ENCODE measurements at regions not wholly inside any gene's neighbourhood (a gene's known extent, or its start where the extent isn't known, plus 50 kb on each side); places are given as distances from the start of the nearest gene placed in this dataset.

DNA sequence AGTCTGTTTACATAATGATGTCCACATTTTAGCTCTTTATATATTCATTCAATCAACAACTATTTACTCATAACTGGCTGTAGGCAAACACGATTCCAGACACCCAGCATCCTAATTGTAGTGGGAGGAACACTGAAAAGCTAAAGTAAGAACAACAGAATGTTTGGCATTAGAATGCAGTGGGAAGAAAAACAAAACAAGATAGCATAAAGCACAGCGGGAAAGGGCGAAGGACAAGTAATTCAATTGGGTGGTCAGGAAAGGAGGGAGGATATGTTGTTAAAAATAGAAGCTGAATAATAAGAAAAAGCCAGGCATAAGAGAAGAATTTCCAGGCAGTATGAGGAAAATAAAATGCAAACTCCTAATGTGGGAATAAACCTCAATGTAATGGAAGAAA lies 189.5 kb upstream of the FAT4 start:
- peak; percentile 7 for DNase-seq (ENCODE audit: low read depth)
- H3K4me3 ChIP-seq (ENCODE audit: control insufficient read depth, low read depth, low read length), result no peak overlapping the region
- TF ChIP-seq, protein P1, sequence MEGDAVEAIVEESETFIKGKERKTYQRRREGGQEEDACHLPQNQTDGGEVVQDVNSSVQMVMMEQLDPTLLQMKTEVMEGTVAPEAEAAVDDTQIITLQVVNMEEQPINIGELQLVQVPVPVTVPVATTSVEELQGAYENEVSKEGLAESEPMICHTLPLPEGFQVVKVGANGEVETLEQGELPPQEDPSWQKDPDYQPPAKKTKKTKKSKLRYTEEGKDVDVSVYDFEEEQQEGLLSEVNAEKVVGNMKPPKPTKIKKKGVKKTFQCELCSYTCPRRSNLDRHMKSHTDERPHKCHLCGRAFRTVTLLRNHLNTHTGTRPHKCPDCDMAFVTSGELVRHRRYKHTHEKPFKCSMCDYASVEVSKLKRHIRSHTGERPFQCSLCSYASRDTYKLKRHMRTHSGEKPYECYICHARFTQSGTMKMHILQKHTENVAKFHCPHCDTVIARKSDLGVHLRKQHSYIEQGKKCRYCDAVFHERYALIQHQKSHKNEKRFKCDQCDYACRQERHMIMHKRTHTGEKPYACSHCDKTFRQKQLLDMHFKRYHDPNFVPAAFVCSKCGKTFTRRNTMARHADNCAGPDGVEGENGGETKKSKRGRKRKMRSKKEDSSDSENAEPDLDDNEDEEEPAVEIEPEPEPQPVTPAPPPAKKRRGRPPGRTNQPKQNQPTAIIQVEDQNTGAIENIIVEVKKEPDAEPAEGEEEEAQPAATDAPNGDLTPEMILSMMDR (conservative IDR thresholded peaks at IDR 0.05; ENCODE audit: control insufficient read depth, insufficient read depth, low read depth, low read length), result no peak

DNA sequence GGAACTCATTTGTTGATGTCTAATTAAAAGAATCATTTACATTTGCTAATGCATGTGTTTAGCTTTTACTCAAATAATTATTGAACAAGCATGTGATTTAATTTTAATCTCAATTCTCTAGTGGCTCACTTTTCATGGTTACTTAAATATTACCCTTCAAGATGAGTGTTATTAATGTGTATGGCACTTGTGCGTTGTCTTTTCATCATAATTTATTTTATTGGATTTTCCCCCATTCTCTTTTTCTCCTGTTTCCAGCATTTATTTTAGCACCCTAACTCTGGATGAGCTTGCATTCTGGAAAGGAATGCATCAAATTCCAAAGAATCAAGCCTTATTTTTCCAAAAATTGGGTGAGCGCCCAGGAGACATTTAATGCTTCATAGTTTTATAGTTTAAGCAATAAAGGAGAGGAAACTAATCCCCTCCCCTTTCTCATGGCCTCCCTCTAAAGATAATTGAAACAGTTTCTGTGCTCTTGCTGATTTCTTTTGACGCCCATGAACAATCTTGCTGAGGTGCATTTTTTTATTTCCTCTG lies 191.1 kb upstream of the FAT4 start:
- TF ChIP-seq, protein P1 (conservative IDR thresholded peaks at IDR 0.05; ENCODE audit: control insufficient read depth, insufficient read depth, low read depth, low read length), result no peak
- peak; percentile 7 for DNase-seq (ENCODE audit: low read depth)
- no peak overlapping the region for H3K4me3 ChIP-seq (ENCODE audit: control insufficient read depth, low read depth, low read length)

DNA sequence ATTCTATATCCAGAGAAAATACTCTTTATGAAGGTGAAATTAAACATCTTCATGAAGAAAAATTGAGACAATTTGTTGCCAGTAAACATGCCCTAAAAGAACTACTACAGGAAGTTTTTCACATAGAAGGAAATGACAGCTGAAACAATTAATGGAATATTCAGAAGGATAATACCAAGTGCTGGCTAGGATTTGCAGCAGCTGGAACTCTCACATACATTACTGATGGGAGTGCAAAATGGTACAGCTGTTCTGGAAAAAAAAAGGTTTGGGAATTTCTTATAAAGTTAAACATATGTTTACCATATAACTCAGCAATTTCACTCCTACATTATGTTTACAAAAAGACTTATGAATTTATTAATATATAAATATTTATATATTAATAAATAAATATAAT lies 193.2 kb upstream of the FAT4 start:
- DNase-seq (ENCODE audit: low read depth), result no peak
- no peak overlapping the region for H3K4me3 ChIP-seq (ENCODE audit: control insufficient read depth, low read depth, low read length)
- TF ChIP-seq, protein P1 (conservative IDR thresholded peaks at IDR 0.05; ENCODE audit: control insufficient read depth, insufficient read depth, low read depth, low read length), result no peak

DNA sequence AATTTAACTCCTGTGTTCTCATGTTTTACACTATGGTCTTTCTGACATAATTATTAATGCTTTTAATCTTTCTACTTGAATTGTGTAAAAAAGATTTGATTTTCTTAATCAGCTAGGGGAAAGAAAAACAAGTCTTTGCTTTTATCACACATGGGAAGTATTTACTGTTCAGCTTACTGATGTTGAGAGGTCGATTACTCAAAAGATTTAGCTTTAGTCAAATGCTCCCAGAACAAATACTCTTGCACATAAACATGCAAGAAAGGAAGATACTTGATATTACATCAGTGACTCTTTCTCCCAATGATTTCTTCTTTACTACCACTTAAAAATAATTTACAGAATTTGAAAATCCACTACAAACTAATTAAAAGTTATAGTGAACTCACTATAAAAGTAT lies 198.3 kb upstream of the FAT4 start:
- TF ChIP-seq, protein P1 (conservative IDR thresholded peaks at IDR 0.05; ENCODE audit: control insufficient read depth, insufficient read depth, low read depth, low read length), result no peak
- DNase-seq (ENCODE audit: low read depth), result peak; percentile 18
- no peak overlapping the region for H3K4me3 ChIP-seq (ENCODE audit: control insufficient read depth, low read depth, low read length)

DNA sequence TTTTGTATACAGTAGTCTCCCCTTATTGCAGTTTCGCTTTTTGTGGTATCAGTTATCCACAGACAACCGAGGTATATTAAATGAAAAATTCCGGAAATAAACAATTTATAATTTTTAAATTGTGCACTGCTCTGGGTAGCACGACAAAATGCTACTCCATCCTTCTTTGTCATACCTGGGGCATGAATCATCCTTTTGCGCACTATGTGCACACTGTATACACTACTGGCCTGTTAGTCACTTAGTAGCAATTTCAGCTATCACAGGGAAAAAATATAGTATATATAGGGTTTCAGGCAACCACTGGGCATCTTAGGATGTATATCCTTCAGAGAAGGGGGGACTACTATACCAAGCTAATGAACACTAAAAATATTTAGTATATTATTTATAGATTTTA lies 198.8 kb upstream of the FAT4 start:
- no peak overlapping the region for H3K4me3 ChIP-seq (ENCODE audit: control insufficient read depth, low read depth, low read length)
- TF ChIP-seq, protein P1 (conservative IDR thresholded peaks at IDR 0.05; ENCODE audit: control insufficient read depth, insufficient read depth, low read depth, low read length), result no peak
- peak; percentile 70 for DNase-seq (ENCODE audit: low read depth)

DNA sequence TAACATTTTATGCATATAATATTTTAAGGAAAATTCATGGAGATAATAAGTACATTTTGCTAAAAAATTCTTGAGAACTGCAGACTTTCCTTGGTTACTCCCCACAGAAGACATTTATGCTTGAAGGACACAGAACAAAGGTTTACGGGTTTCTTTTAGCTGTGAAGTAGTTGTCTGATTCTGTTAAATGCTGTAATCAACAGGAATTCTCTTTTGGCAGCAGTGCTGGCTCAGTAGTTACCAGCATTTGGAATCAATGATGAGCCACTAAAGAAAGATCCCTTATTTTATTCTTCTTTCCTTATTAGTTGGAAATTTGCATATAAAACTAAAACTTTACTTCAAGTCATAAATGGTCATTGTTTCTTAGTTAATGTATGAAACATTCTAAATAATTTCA lies 199.3 kb upstream of the FAT4 start:
- TF ChIP-seq, protein P1 (conservative IDR thresholded peaks at IDR 0.05; ENCODE audit: control insufficient read depth, insufficient read depth, low read depth, low read length), result no peak
- H3K4me3 ChIP-seq (ENCODE audit: control insufficient read depth, low read depth, low read length), result no peak overlapping the region
- DNase-seq (ENCODE audit: low read depth), result peak; percentile 30

DNA sequence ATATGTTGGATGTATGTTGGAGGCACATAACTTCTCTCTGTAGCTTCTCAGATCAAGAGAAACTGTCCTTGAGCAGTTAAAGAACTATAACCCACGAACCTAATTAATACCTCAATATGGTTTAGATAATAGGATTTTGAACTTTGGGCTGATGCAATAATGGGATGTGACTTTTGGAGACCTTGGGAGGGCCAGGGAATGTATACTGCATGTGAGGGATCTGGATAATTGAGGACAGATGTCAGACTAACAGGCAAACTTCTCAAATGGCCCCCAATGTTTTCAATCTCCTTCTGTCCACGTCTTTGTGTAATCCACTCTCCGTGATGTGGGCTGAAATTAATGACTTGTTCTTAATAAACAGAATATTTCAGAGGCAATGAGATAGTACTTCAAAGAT lies 202.2 kb upstream of the FAT4 start:
- no peak overlapping the region for H3K4me3 ChIP-seq (ENCODE audit: control insufficient read depth, low read depth, low read length)
- TF ChIP-seq, protein P1 (conservative IDR thresholded peaks at IDR 0.05; ENCODE audit: control insufficient read depth, insufficient read depth, low read depth, low read length), result no peak
- DNase-seq (ENCODE audit: low read depth), result no peak
